Right lobe of liver (tissue), 6 donors: ENCODE measurements at regions not wholly inside any gene's neighbourhood (a gene's known extent, or its start where the extent isn't known, plus 50 kb on each side); places are given as distances from the start of the nearest gene placed in this dataset.

ENCODE experiments used
- ATAC-seq, 4 donors: fragments of 200-7000 bp; cut with Tn5 transposase; one replicate each; pipeline ENCODE4 v1.9.1; 2020; ENCODE audit warnings: mild to moderate bottlenecking in 4 of 4, moderate library complexity in 4 of 4
- DNase-seq, 3 donors: peaks; one replicate each; pipeline ENCODE4 v3.0.0-alpha.2; 2020
- H3K27ac ChIP-seq, 3 donors: fragments of 200-600 bp; one replicate each; pipeline ENCODE4 v1.8.0; 2022
- H3K27me3 ChIP-seq, 2 donors: fragments of 200-600 bp; one replicate each; pipeline ENCODE4 v1.8.0; 2022
- H3K36me3 ChIP-seq, 4 donors: fragments of 200-600 bp; sonication (generic) in 1 of 4; one replicate each; pipeline versions ENCODE4 v1.5.1 to v1.8.0; 2017 to 2022; ENCODE audit warnings: control low read depth in 1 of 4
- H3K4me1 ChIP-seq, 4 donors: fragments of 200-600 bp; sonication (generic) in 1 of 4; one replicate each; pipeline versions ENCODE4 v1.5.1 to v1.8.0; 2017 to 2022; ENCODE audit warnings: control low read depth in 1 of 4
- H3K4me3 ChIP-seq, 3 donors: fragments of 200-600 bp; one replicate each; pipeline ENCODE4 v1.8.0; 2022
- H3K9me3 ChIP-seq, 4 donors: fragments of 200-600 bp; sonication (generic) in 1 of 4; one replicate each; pipeline versions ENCODE4 v1.5.1 to v1.8.0; 2017 to 2022; ENCODE audit warnings: control low read depth in 1 of 4
- POLR2A ChIP-seq: fragments of 450-650 bp; IDR thresholded peaks from one replicate; pipeline ENCODE4 v1.6.1; 2017; ENCODE audit warnings: antibody characterized with exemption, mild to moderate bottlenecking
- WGBS: methylation state at CpG from one replicate; pipeline ENCODE4 v1.1.6; 2018; ENCODE audit warnings: low coverage, low lambda C conversion rate; ENCODE audit not compliant: insufficient coverage; ENCODE audit errors: missing lambda C conversion rate; 5-methylcytosine and 5-hydroxymethylcytosine counted together
- intact Hi-C, 2 donors: fragments of 100-400 bp; cut with DNase I; formaldehyde crosslinking; loops; one replicate each; pipeline versions ENCODE4 v1.11.2 to v1.14.1; 2022
- TF ChIP-seq, protein P1 (sequence below), 4 donors: fragments of 200-600 bp in 3 of 4; fragments of 450-650 bp in 1 of 4; IDR thresholded peaks; one replicate each; pipeline versions ENCODE4 v1.5.1 to v1.8.0; 2016 to 2022; ENCODE audit warnings: antibody characterized with exemption in 4 of 4, mild to moderate bottlenecking in 2 of 4
- donor health status: DM: no; HTN: yes; CAD: no.
- donor health status: DM: no; HTN: no; CAD: no.
- donor health status: DM: no; HTN: no; CAD: no.
- donor health status: DM: no; HTN: yes; CAD: no.
- donor health status: DM: no; HTN: yes; CAD: no.

DNA sequence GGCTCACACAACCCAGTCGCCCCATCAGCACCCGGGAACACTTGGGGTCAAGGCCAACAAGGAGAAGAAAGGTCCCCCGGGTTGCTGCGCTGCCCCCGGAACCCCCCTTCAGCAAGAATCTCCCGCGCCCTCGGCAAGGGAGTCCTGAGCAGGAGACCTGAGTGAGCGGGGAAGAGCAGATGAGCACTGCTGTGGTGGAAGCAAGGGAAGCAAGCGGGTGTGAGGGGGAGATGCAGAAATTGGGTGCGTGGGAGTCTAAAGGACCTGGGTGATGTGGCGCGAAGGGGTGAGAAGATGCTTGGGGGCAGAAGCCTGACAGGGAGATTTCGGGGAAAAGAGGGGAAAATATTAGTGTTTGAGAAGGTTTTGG is 105.5 kb upstream of the PRB2 start:
- Histone ChIP-seq H3K27me3 (no peaks in the 10 kb centered on the region), H3K9me3 (no peaks in the 10 kb centered on the region), H3K27ac (no peak overlapping the region), H3K4me1 (peaks cover 0 to 11% (median 3%) of the 10 kb centered on the region in 4 donors), H3K4me3 (no peak overlapping the region), H3K36me3 (no peaks in the 10 kb centered on the region)
- DNase-seq: no peak
- no peak for TF ChIP-seq POLR2A
- TF ChIP-seq, protein P1, sequence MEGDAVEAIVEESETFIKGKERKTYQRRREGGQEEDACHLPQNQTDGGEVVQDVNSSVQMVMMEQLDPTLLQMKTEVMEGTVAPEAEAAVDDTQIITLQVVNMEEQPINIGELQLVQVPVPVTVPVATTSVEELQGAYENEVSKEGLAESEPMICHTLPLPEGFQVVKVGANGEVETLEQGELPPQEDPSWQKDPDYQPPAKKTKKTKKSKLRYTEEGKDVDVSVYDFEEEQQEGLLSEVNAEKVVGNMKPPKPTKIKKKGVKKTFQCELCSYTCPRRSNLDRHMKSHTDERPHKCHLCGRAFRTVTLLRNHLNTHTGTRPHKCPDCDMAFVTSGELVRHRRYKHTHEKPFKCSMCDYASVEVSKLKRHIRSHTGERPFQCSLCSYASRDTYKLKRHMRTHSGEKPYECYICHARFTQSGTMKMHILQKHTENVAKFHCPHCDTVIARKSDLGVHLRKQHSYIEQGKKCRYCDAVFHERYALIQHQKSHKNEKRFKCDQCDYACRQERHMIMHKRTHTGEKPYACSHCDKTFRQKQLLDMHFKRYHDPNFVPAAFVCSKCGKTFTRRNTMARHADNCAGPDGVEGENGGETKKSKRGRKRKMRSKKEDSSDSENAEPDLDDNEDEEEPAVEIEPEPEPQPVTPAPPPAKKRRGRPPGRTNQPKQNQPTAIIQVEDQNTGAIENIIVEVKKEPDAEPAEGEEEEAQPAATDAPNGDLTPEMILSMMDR (IDR thresholded peaks at IDR 0.05): no peak
- intact Hi-C loops: no loop called here
- no peak for ATAC-seq
- WGBS: 23% methylated on average over 10 of the region's 14 CpGs

DNA sequence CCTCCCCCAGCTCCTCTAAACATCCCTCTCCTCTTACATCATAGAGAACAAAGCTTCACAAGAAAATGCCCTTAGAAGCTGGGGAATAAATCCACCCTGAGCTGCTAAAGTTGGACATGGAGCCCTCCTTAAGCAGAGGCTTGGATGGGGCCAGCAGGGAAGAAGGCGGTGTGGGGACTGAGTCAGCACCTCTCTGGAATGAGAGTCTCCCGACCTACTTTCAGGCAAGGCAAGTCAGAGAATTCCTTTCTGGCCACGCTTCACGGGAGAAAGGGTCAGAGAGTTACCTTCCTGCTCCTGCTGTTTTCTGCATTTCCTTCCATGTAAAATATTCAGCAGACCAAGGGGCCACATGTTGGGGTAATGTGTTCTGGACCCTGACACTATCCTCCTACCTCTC is 113.3 kb upstream of the PRB2 start:
- no peaks in the 10 kb centered on the region for H3K36me3 ChIP-seq
- WGBS: 53% methylated on average over 3 of the region's 4 CpGs
- H3K4me3 ChIP-seq: no peak overlapping the region
- DNase-seq (no peak), ATAC-seq (no peak)
- no peaks in the 10 kb centered on the region for H3K4me1 ChIP-seq
- TF ChIP-seq POLR2A: no peak
- TF ChIP-seq, protein P1 (IDR thresholded peaks at IDR 0.05): no peak
- no peaks in the 10 kb centered on the region for H3K9me3 ChIP-seq
- intact Hi-C loops: no loop called here
- no peaks in the 10 kb centered on the region for H3K27me3 ChIP-seq
- no peak overlapping the region for H3K27ac ChIP-seq

DNA sequence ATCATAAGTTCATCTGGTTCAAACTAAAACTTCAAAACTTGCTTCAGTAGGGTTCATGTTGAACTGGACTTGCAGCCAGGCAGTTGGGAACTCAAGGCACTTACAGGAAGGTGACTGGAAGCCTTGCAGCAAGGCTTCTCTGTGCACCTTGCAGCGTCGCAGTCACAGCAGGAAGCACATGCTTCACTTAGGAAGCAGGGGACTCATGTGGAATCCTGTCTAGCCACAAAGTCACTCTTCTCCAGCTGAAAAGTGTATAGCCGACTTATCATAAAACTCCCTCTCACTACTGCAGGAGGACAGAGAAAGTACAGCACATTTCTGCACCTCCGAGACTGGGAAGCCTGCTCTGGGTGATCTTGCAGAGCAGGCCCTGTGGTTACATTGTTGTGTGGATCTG is 114.0 kb upstream of the PRB2 start:
- DNase-seq (no peak), ATAC-seq (no peak)
- Histone ChIP-seq H3K36me3 (no peaks in the 10 kb centered on the region), H3K9me3 (no peaks in the 10 kb centered on the region), H3K27me3 (no peaks in the 10 kb centered on the region), H3K27ac (no peak overlapping the region), H3K4me1 (no peaks in the 10 kb centered on the region), H3K4me3 (no peak overlapping the region)
- 33% methylated on average over 4 of the region's 4 CpGs for WGBS
- intact Hi-C loops: no loop called here
- no peak for TF ChIP-seq POLR2A
- TF ChIP-seq, protein P1 (IDR thresholded peaks at IDR 0.05): no peak

DNA sequence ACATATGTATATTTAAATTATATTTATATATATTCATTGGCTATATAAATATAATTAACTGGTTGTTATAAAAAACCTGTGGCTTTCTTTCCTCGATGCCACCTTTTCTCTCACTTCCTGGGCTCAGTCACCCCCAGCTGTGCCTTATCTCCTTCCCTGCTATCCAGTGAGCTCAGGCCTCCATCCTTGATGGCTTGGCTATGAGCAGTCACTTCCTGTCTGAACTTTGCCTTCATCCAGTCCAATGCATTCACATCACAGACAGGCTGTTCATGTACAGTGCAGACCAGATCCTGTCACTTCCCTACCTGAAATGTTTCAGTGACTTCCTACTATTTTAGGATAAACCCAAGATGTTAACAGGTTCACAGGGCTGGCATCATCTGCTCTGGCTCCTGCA is 115.3 kb upstream of the PRB2 start:
- DNase-seq (no peak), ATAC-seq (no peak)
- WGBS: 42% methylated on average over 1 of the region's 1 CpG
- TF ChIP-seq, protein P1 (IDR thresholded peaks at IDR 0.05): no peak
- no peak for TF ChIP-seq POLR2A
- no peaks in the 10 kb centered on the region for H3K4me1 ChIP-seq
- no peaks in the 10 kb centered on the region for H3K36me3 ChIP-seq
- H3K9me3 ChIP-seq: no peaks in the 10 kb centered on the region
- no peak overlapping the region for H3K4me3 ChIP-seq
- H3K27ac ChIP-seq: no peak overlapping the region
- intact Hi-C loops: no loop called here
- H3K27me3 ChIP-seq: no peaks in the 10 kb centered on the region

DNA sequence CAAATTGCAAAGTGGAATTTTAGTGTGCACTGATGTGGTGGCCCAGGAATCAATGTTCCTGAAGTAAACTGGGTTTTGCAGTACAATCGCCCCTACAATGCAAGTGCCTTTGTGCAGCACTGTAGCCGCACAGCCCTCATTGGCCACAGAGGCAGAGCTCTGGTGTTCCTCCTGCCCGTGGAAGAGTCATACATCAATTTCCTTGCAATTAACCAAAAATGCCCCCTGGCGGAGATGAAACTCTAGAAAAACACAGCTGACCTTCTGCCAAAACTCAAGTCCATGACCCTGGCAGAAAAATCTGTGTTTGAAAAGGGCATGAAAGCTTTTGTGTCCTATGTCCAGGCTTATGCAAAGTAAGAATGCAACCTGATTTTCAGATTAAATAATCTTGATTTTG is 117.9 kb upstream of the PRB2 start:
- ATAC-seq: no peak
- Histone ChIP-seq H3K9me3 (no peaks in the 10 kb centered on the region), H3K27me3 (no peaks in the 10 kb centered on the region), H3K27ac (no peak overlapping the region), H3K36me3 (no peaks in the 10 kb centered on the region), H3K4me3 (no peak overlapping the region), H3K4me1 (no peaks in the 10 kb centered on the region)
- WGBS: 72% methylated on average over 4 of the region's 4 CpGs
- intact Hi-C loops: no loop called here
- DNase-seq: no peak
- no peak for TF ChIP-seq POLR2A
- TF ChIP-seq, protein P1 (IDR thresholded peaks at IDR 0.05): no peak
